ENCODE measurements at regions not wholly inside any gene's neighbourhood (a gene's known extent, or its start where the extent isn't known, plus 50 kb on each side); places are given as distances from the start of the nearest gene placed in this dataset.

GRCh38 chr13:105033999-105034398 lies 1501.5 kb downstream of the EFNB2 start (continued):
- TF ChIP-seq ZNF331 (CRISPR knock-in tag; IDR thresholded peaks at IDR 0.05; ENCODE audit: low read depth), result no peak
- no peak for TF ChIP-seq ZNF114 (CRISPR knock-in tag; IDR thresholded peaks at IDR 0.05)

- no peak overlapping the region for H2AFZ ChIP-seq
- TF ChIP-seq ZNF331 (CRISPR knock-in tag; IDR thresholded peaks at IDR 0.05; ENCODE audit: low read depth) (no peak), CREB1 (CRISPR knock-in tag; IDR thresholded peaks at IDR 0.05; ENCODE audit: low read depth) (no peak)
- no peak overlapping the region for H3K27ac ChIP-seq (ENCODE audit: low read depth)
Measured at GRCh38 chr13:105031306-105031705, 1504.2 kb downstream of the EFNB2 start.

DNA sequence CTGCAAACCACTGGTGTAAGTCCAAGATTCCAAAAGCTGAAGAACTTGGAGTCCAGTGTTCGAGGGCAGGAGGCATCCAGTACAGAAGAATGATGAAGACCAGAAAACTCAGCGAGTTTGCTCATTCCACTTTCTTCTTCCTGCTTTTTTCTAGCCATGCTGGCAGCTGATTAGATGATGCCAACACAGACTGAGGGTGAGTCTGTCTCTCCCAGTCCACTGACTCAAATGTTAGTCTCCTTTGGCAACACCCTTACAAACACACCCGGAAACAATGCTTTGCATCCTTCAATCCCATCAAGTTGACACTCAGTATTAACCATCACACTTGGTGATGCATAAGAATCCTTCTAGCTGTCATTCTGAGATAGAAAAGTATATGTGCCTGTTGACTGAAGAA lies 1504.6 kb downstream of the EFNB2 start:
- no peaks in the 10 kb centered on the region for H4K20me1 ChIP-seq (replicated peaks; ENCODE audit: insufficient read depth)
- TF ChIP-seq, protein P1, sequence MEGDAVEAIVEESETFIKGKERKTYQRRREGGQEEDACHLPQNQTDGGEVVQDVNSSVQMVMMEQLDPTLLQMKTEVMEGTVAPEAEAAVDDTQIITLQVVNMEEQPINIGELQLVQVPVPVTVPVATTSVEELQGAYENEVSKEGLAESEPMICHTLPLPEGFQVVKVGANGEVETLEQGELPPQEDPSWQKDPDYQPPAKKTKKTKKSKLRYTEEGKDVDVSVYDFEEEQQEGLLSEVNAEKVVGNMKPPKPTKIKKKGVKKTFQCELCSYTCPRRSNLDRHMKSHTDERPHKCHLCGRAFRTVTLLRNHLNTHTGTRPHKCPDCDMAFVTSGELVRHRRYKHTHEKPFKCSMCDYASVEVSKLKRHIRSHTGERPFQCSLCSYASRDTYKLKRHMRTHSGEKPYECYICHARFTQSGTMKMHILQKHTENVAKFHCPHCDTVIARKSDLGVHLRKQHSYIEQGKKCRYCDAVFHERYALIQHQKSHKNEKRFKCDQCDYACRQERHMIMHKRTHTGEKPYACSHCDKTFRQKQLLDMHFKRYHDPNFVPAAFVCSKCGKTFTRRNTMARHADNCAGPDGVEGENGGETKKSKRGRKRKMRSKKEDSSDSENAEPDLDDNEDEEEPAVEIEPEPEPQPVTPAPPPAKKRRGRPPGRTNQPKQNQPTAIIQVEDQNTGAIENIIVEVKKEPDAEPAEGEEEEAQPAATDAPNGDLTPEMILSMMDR (conservative IDR thresholded peaks at IDR 0.05; ENCODE audit: low read depth in 2 of 2), result no peak
- TF ChIP-seq STAT1 (IDR thresholded peaks at IDR 0.05; ENCODE audit: unreplicated experiment) (no peak), EZH2 (IDR thresholded peaks at IDR 0.05; ENCODE audit: low read depth, unreplicated experiment) (no peak), POLR2AphosphoS5 (IDR thresholded peaks at IDR 0.05; ENCODE audit: low read depth) (no peak), ZNF331 (CRISPR knock-in tag; IDR thresholded peaks at IDR 0.05; ENCODE audit: low read depth) (no peak)
- H3K4me1 ChIP-seq (ENCODE audit: insufficient read depth), result peaks cover 31% of the 10 kb centered on the region
- no peaks in the 10 kb centered on the region for H3F3A ChIP-seq (replicated peaks; ENCODE audit: low read depth)
- no peaks in the 10 kb centered on the region for H3K36me3 ChIP-seq (ENCODE audit: insufficient read depth)
- H3K4me2 ChIP-seq, result no peak overlapping the region
- H3K9me2 ChIP-seq (ENCODE audit: insufficient read depth), result no peaks in the 10 kb centered on the region
- no peaks in the 10 kb centered on the region for H3K79me2 ChIP-seq (replicated peaks; ENCODE audit: insufficient read depth)
- peaks cover 22% of the 10 kb centered on the region for H3K4me1 Mint-ChIP-seq
- no peak overlapping the region for H3K4me3 Mint-ChIP-seq
- ATAC-seq (no peak), DNase-seq (ENCODE audit: low spot score) (no peak)
- H2AFZ ChIP-seq, result no peak overlapping the region
- no peaks in the 10 kb centered on the region for H3K36me3 Mint-ChIP-seq (ENCODE audit: low read depth)
- H3K27ac Mint-ChIP-seq, result no peak overlapping the region
- no peak overlapping the region for H3K4me3 ChIP-seq
- no peaks in the 10 kb centered on the region for H3K27me3 ChIP-seq (ENCODE audit: insufficient read depth)
- no peaks in the 10 kb centered on the region for H3K27me3 Mint-ChIP-seq (ENCODE audit: insufficient read depth, low read depth, poor library complexity)
- no peaks in the 10 kb centered on the region for H3K9me3 Mint-ChIP-seq
- H3K27ac ChIP-seq (ENCODE audit: low read depth), result no peak overlapping the region

More at GRCh38 chr13:105031306-105031705, 1504.2 kb downstream of the EFNB2 start:
- H3K4me3 ChIP-seq, result no peak overlapping the region
- H3K4me2 ChIP-seq, result no peak overlapping the region
- Mint-ChIP-seq H3K9me3 (no peaks in the 10 kb centered on the region), H3K27me3 (ENCODE audit: insufficient read depth, low read depth, poor library complexity) (peaks cover 2% of the 10 kb centered on the region), H3K36me3 (ENCODE audit: low read depth) (no peaks in the 10 kb centered on the region), H3K27ac (no peak overlapping the region), H3K4me1 (peaks cover 22% of the 10 kb centered on the region), H3K4me3 (no peak overlapping the region)
- no peaks in the 10 kb centered on the region for H3K79me2 ChIP-seq (replicated peaks; ENCODE audit: insufficient read depth)
- H4K20me1 ChIP-seq (replicated peaks; ENCODE audit: insufficient read depth), result no peaks in the 10 kb centered on the region
- no peaks in the 10 kb centered on the region for H3F3A ChIP-seq (replicated peaks; ENCODE audit: low read depth)
- DNase-seq (ENCODE audit: low spot score) (no peak), ATAC-seq (no peak)
- peaks cover 31% of the 10 kb centered on the region for H3K4me1 ChIP-seq (ENCODE audit: insufficient read depth)
- no peaks in the 10 kb centered on the region for H3K27me3 ChIP-seq (ENCODE audit: insufficient read depth)
- H3K9me2 ChIP-seq (ENCODE audit: insufficient read depth), result no peaks in the 10 kb centered on the region
- H3K36me3 ChIP-seq (ENCODE audit: insufficient read depth), result no peaks in the 10 kb centered on the region

GRCh38 chr13:105019073-105019472 lies 1516.4 kb downstream of the EFNB2 start:
- no peak overlapping the region for H3K4me2 ChIP-seq
- DNase-seq (ENCODE audit: low spot score) (no peak), ATAC-seq (no peak)
- H3K27me3 ChIP-seq (ENCODE audit: insufficient read depth), result no peaks in the 10 kb centered on the region
- no peak overlapping the region for H3K27ac ChIP-seq (ENCODE audit: low read depth)
- no peak overlapping the region for H2AFZ ChIP-seq
- H3F3A ChIP-seq (replicated peaks; ENCODE audit: low read depth), result no peaks in the 10 kb centered on the region
- Mint-ChIP-seq H3K9me3 (no peaks in the 10 kb centered on the region; the same call in 2 of the 3 replicates), H3K4me1 (peaks cover 11% of the 10 kb centered on the region; the same call in 2 of the 3 replicates), H3K4me3 (no peak overlapping the region), H3K27ac (no peak overlapping the region), H3K36me3 (ENCODE audit: low read depth) (no peaks in the 10 kb centered on the region), H3K27me3 (ENCODE audit: insufficient read depth, low read depth, poor library complexity) (no peaks in the 10 kb centered on the region)
- H3K36me3 ChIP-seq (ENCODE audit: insufficient read depth), result no peaks in the 10 kb centered on the region
- no peaks in the 10 kb centered on the region for H3K9me2 ChIP-seq (ENCODE audit: insufficient read depth)
- no peaks in the 10 kb centered on the region for H3K79me2 ChIP-seq (replicated peaks; ENCODE audit: insufficient read depth)
- no peaks in the 10 kb centered on the region for H4K20me1 ChIP-seq (replicated peaks; ENCODE audit: insufficient read depth)
- peaks cover 9% of the 10 kb centered on the region; the same call in 1 of the 2 replicates for H3K4me1 ChIP-seq (ENCODE audit: insufficient read depth)
- H3K4me3 ChIP-seq, result no peak overlapping the region
- TF ChIP-seq ZNF331 (CRISPR knock-in tag; IDR thresholded peaks at IDR 0.05; ENCODE audit: low read depth) (no peak), ETS1 (IDR thresholded peaks at IDR 0.05) (no peak), POLR2AphosphoS5 (IDR thresholded peaks at IDR 0.05; ENCODE audit: low read depth) (no peak), JUNB (IDR thresholded peaks at IDR 0.05; ENCODE audit: unreplicated experiment) (no peak)
- TF ChIP-seq, protein P2, sequence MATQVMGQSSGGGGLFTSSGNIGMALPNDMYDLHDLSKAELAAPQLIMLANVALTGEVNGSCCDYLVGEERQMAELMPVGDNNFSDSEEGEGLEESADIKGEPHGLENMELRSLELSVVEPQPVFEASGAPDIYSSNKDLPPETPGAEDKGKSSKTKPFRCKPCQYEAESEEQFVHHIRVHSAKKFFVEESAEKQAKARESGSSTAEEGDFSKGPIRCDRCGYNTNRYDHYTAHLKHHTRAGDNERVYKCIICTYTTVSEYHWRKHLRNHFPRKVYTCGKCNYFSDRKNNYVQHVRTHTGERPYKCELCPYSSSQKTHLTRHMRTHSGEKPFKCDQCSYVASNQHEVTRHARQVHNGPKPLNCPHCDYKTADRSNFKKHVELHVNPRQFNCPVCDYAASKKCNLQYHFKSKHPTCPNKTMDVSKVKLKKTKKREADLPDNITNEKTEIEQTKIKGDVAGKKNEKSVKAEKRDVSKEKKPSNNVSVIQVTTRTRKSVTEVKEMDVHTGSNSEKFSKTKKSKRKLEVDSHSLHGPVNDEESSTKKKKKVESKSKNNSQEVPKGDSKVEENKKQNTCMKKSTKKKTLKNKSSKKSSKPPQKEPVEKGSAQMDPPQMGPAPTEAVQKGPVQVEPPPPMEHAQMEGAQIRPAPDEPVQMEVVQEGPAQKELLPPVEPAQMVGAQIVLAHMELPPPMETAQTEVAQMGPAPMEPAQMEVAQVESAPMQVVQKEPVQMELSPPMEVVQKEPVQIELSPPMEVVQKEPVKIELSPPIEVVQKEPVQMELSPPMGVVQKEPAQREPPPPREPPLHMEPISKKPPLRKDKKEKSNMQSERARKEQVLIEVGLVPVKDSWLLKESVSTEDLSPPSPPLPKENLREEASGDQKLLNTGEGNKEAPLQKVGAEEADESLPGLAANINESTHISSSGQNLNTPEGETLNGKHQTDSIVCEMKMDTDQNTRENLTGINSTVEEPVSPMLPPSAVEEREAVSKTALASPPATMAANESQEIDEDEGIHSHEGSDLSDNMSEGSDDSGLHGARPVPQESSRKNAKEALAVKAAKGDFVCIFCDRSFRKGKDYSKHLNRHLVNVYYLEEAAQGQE (IDR thresholded peaks at IDR 0.05; ENCODE audit: unreplicated experiment), result no peak

Data from GM23338 (cell line).